GM12872 (cell line): ENCODE measurements at regions not wholly inside any gene's neighbourhood (a gene's known extent, or its start where the extent isn't known, plus 50 kb on each side); places are given as distances from the start of the nearest gene placed in this dataset.

Experiments used
- CTCF ChIP-seq: IDR thresholded peaks from 3 replicates; pipeline ENCODE4 v1.5.1; 2011; ENCODE audit warnings: low read depth, mild to moderate bottlenecking, low read length, moderate library complexity; ENCODE audit not compliant: insufficient read depth

- no peak for TF ChIP-seq CTCF
Measured at GRCh38 chr1:54488065-54488750, 59.8 kb upstream of the ACOT11 start.

- TF ChIP-seq CTCF, result no peak
Measured at GRCh38 chr1:54487571-54488050, 60.4 kb upstream of the ACOT11 start.

- no peak for TF ChIP-seq CTCF
Measured at GRCh38 chr1:54486907-54487306, 61.1 kb upstream of the ACOT11 start.

DNA sequence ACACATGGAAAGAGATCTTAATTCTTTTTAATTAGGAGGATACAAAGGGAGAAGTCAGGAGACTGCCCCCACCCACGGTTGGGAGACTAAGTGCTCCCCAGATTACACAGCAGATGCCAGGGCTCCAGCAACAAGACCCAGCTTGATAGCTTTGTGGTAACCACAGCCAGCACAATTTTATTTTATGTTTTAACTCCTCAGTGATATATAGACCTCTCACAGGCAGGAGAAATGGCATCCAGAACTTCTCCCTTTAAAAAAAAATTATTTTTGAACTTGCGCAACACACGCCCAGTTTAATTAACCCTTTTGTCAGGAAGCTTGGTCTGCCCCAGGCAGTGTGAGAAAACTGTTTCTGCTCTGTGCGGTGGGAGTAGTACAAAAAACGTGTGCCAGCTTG is 62.6 kb upstream of the ACOT11 start:
- no peak for TF ChIP-seq CTCF

DNA sequence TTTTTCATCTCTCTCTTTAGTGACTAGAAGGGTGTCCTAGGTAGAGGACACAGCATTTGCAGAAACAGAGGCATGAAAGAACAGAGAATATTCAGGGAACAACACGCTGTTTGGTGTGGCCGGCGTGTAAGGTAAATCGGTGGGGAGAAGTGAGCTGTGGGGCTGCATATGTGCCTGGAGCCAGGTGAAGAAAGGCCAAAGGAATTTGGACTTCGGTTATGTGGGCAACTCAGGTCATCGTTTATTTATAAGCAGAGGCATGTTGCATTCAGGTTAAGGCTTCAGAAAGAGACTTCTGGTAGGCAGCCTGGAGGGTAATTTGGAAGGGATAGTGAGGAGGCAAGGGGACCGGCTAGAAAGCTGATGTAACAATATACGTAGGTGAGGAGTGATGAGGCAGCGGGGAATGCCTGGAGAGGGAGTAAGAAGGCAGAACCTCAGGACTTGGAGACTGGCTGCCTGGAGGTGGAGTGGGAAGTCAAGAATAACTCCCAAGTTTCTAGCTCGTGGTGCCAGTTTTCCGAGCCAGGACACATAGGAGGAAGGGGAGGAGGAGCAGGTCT is 64.1 kb upstream of the ACOT11 start:
- TF ChIP-seq CTCF, result no peak

- TF ChIP-seq CTCF, result no peak
Measured at GRCh38 chr1:54481201-54481884, 66.7 kb upstream of the ACOT11 start.

- no peak for TF ChIP-seq CTCF
Measured at GRCh38 chr1:54480525-54480848, 67.5 kb upstream of the ACOT11 start.
